ENCODE measurements at regions not wholly inside any gene's neighbourhood (a gene's known extent, or its start where the extent isn't known, plus 50 kb on each side); places are given as distances from the start of the nearest gene placed in this dataset.

DNA sequence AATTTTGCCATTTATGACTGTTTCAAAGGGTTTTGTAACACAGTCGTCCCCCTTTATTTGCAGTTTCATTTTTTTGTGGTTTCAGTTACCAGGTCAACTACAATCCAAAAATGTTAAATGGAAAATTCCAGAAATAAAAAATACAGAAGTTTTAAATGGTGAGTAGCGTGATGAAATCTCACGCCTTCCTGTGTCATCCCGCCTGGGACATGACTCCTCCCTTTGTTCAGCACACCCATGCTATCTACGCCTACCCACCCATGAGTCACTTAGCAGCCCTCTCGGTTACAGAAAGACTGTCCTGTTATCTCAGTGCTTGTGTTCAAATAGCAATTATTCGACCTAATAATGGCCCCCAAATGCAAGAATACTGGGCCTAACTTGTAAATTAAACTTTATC is 765.3 kb upstream of the ADAMTS16 start:
- TF ChIP-seq, protein P1, sequence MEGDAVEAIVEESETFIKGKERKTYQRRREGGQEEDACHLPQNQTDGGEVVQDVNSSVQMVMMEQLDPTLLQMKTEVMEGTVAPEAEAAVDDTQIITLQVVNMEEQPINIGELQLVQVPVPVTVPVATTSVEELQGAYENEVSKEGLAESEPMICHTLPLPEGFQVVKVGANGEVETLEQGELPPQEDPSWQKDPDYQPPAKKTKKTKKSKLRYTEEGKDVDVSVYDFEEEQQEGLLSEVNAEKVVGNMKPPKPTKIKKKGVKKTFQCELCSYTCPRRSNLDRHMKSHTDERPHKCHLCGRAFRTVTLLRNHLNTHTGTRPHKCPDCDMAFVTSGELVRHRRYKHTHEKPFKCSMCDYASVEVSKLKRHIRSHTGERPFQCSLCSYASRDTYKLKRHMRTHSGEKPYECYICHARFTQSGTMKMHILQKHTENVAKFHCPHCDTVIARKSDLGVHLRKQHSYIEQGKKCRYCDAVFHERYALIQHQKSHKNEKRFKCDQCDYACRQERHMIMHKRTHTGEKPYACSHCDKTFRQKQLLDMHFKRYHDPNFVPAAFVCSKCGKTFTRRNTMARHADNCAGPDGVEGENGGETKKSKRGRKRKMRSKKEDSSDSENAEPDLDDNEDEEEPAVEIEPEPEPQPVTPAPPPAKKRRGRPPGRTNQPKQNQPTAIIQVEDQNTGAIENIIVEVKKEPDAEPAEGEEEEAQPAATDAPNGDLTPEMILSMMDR (IDR thresholded peaks at IDR 0.05) = no peak
- TF ChIP-seq POLR2A (IDR thresholded peaks at IDR 0.05) = no peak

All from ovary (tissue), 3 donors.